VCaP (cell line): ENCODE measurements at regions not wholly inside any gene's neighbourhood (a gene's known extent, or its start where the extent isn't known, plus 50 kb on each side); places are given as distances from the start of the nearest gene placed in this dataset.

Experiments used
- H3K27ac ChIP-seq: fragments of 450-650 bp; 2 replicates; pipeline ENCODE4 v1.5.1; 2017
- TF ChIP-seq, protein P1 (sequence below): fragments of 450-650 bp; conservative IDR thresholded peaks from 2 replicates; pipeline ENCODE4 v1.5.1; 2017; ENCODE audit warnings: mild to moderate bottlenecking, moderate library complexity

DNA sequence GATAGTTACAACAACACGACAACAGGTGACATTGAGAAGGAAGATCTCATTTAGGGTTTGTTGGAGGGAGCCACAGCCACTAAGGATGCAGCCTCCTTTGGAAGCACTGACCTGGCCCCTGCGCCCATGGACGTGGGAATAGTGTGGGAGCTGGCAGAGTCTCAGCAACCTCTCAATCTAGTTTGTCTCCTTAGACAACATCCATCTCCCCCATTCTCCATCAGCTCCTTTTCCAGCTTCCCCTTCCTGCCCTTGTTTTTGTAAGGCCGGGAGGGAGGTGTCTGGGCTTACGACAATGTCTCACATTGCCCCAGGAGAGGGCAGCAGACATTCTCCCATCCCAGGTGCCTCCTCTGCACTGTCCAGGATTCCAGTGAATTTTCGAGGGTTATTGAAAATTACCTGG is 170.2 kb upstream of the PZP start:
- H3K27ac ChIP-seq: no peak overlapping the region
- TF ChIP-seq, protein P1, sequence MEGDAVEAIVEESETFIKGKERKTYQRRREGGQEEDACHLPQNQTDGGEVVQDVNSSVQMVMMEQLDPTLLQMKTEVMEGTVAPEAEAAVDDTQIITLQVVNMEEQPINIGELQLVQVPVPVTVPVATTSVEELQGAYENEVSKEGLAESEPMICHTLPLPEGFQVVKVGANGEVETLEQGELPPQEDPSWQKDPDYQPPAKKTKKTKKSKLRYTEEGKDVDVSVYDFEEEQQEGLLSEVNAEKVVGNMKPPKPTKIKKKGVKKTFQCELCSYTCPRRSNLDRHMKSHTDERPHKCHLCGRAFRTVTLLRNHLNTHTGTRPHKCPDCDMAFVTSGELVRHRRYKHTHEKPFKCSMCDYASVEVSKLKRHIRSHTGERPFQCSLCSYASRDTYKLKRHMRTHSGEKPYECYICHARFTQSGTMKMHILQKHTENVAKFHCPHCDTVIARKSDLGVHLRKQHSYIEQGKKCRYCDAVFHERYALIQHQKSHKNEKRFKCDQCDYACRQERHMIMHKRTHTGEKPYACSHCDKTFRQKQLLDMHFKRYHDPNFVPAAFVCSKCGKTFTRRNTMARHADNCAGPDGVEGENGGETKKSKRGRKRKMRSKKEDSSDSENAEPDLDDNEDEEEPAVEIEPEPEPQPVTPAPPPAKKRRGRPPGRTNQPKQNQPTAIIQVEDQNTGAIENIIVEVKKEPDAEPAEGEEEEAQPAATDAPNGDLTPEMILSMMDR: peak; percentile 80

GRCh38 chr12:9372202-9372601 is 164.0 kb upstream of the PZP start:
- H3K27ac ChIP-seq: no peak overlapping the region
- TF ChIP-seq, protein P1: peak; percentile 58

GRCh38 chr12:9367828-9368227 is 159.6 kb upstream of the PZP start:
- H3K27ac ChIP-seq: no peak overlapping the region
- TF ChIP-seq, protein P1: no peak

GRCh38 chr12:9367201-9367600 is 159.0 kb upstream of the PZP start:
- H3K27ac ChIP-seq: no peak overlapping the region
- TF ChIP-seq, protein P1: no peak

- H3K27ac ChIP-seq: no peak overlapping the region
- TF ChIP-seq, protein P1: no peak
These were observed 157.1 kb upstream of the PZP start for GRCh38 chr12:9365296-9365695.

DNA sequence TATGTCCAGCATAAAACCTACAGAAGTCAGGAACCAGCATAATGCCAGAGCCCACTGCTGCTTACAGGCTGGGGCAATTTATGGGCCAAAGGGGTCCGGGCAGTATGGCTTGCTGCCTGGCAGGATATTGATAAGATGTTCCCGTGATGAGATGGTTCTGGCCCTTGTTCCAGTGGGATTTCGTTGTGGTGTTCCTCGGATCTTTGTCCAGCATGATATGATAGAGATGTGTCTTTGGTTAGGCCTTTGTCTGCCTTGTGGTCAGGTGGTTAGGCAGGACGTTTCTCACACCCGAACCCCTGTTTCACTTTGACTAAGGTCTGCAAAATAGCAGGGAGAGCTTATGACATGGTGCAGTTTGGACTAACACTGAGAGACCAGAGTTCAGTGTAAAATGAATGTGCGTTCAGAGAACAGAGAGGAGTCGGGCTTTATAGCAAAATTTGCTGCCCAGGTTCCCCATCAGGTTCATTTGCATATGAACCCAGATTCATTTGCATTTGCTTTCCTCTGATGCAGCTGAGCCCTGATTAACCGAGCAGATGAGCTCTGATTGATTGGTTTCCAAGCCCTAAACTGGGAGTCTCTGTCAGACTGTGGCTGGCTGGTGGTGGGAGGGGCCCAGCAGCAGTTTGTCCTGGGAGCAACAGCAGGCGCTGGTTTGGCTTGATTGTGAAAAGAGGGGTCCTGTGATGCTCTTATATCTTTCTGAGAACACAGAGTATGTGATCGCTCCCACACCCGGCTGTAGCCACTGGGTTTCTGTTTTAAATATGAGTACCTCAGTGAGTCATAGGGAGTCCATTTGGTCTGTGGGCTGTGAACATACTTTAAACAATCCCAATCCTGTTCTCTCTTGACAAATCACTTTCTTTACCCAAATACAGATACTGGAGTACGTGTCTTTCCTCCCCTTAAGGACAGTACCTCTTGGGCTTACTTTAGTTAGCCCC is 156.3 kb upstream of the PZP start:
- no peak overlapping the region for H3K27ac ChIP-seq
- TF ChIP-seq, protein P1: no peak

GRCh38 chr12:9363145-9363544 is 154.9 kb upstream of the PZP start:
- H3K27ac ChIP-seq: no peak overlapping the region
- TF ChIP-seq, protein P1: no peak
